ENCODE measurements at regions not wholly inside any gene's neighbourhood (a gene's known extent, or its start where the extent isn't known, plus 50 kb on each side); places are given as distances from the start of the nearest gene placed in this dataset.

DNA sequence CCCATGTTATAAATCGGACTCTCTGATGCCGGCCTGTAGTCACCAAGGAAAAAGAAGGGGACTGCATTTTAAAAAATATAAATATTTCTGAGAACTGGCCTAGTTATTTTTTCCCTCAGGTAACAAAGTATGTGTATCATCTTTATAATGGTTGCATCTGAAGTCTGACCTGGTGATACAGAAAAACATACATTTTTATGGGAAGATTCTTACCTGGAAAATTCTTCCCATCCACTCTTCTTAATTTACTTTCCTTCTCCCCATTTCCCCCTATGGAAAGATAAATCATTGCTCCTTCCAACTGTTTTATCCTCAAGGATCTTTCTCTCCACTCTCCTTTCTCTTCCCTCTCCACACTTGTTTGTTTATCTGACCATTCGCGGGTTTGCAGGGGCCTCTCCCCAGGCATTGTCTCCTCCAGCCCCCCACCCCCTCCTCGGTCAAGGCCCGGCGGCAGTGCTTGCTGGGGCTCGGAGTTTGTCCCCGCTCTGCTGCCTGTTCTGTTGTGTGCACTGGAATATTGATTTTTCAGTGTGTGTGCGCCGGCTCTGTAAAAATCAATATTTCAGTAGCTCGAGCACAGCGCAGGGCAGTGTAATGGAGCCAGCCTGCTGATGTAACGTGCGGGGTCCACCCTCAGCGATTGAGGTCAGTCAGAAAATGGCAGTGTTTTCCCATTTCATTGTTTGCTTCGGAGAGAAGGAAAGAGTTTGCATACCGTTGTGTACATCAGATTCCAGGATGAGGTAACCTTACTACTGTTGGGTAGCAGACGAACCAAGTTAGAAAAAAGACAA is 199.5 kb upstream of the NFE2L3 start:
- no peak for DNase-seq (ENCODE audit: low spot score)

DNA sequence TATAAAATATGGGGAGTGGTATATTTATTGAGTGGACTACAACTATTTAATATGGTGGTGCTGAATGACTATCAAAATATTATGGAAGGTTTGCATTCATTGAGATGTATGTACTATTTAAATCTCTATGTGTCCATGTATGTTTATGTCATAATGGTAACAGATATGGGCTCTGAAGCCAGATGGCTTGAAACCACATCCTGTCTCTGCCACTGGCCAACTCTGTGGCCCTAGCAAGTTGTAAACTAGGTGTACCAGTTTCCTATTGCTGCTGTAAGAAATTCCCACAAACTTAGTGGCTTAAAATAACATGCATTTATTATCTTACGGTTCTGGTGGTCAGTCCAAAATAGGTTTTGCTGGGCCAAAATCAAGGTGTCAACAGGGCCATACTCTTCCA is 198.1 kb upstream of the NFE2L3 start:
- no peak for DNase-seq (ENCODE audit: low spot score)

DNA sequence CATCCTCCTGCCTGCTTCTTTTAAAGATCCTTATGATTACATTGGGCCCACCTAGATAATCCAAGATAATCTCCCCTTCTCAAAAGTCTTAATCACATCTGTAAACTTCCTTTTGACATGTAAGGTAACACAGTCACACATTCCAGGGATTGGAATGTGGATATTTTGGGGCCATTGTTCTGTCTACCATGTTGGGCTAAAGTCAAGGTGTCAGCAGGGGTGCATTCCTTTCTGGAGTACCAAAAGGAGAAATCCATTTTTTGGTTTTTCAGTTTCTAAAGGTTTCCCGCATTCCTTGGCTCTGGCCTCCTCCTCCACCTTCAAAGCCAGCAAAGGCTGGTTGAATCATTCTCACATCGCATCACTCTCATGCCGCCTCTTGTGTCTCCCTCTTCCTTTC is 197.6 kb upstream of the NFE2L3 start:
- DNase-seq (ENCODE audit: low spot score), result no peak

DNA sequence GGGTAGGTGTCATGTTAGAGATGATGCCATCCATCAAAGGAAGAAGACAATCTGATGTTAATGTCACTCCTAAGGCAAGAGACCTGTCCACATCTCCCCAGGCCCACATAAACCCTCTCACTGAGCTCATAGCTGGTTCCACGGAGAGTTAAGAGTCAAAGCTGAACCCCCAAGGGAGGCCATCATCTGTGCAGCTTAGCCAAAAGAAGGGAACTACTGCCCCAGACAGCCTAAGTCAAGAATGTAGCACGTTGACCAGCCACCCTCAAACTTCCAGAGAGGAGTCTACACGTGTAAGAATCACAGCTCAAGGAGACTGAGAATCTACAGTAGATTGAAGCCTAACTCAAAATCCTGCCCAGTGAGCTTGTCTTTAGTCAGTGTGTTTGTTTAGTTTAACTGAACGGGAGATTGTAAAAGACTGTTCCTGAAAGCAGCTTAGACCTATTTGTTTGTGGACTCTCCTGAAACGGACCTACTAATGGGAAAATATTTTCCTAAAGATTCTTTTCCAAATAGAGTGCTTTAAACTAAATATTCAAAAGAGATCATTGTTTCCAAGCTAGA is 192.7 kb upstream of the NFE2L3 start:
- DNase-seq (ENCODE audit: low spot score), result no peak

DNA sequence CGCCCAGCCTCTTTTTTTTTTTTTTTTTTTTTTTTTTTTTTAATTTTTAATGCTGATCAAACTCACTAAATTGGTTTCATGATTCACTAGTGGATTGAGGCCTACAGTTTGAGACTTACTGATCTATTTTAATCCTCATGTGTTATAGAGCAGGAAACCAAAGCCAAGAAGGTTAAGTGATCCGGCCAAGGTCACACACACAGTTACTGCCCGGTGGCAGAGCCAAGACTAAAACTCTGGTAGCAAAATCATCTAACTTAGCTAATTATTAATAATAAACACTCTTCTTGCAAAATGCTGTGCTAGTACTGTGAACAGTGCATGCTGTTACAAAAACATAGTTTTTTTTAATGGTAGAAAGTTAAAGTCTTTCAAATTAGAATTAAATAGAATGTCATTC is 188.3 kb upstream of the NFE2L3 start:
- DNase-seq (ENCODE audit: low spot score), result no peak

DNA sequence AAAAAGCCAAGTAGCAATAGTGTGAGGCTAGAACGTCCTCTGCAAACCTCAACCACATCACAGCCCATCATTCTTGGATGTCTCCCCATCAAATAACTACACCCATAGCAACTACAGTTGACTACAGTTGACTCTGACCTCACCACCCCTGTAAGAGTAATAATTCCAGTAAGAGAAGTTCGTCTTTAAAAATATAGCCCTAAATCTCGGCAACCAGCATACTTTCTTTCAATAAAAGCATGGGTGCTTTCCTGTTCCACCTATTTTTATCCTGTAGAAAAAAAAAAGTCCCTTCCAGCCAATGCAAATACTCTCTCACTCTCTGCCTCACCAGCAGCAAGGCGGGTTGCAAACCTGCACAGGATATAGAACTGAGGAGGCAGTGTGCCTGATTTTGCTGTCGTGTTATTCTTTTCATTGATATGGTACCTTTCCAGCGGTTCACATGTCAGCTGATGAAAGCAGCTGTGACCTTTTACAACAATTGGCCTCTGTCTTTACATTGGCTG is 187.5 kb upstream of the NFE2L3 start:
- DNase-seq (ENCODE audit: low spot score), result no peak

DNA sequence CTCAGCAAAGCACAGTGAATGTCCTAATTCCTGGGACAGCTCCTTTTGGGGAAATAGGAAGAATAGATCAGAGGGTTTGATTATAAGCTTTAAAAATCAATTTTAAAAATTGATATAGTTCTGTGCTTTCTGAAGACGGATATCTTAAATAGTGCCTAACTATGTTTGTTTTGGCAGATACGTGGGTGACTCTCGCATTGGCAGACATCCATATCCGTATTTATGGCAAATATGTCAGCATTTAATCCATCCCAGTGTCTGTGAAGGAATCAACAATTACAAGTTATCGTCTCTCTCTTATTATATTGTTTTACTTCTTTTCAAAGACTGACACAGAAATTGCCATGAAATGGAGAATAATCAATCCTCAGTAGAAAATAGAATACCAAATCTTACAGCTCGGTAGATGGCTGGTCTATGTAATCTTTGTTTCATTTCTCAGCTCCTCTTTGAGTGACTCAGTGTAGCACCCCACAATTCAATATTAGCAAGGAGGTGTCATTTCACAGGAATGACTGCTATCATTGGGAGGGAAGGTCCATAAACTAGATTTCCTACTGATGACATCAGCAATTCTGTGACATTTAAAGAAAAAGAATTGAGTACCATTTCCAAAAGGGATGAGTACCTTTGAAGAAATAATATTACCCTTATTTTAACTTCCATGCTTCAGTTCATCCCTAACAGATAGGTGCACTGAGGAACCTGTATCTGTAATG is 186.4 kb upstream of the NFE2L3 start:
- no peak for DNase-seq (ENCODE audit: low spot score)

DNA sequence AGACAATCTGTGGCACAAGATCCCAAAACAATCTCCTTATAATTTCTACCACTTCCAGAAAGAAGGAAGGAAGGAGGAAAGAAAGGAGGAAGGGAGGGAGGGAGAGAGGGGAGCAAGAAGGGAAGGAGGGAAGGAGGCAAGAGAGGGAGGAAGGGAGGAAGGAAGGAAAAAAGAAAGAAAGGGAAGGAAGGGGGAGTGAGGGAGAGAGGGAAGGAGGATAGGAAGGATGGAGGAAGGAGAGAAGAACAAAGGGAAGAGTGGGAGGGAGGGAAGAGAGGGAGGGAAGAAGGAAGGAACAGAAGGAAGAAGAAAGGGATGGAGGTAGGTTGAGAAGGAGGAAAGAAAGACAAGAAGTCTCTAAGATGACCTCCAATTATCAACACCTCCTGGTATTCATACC is 185.5 kb upstream of the NFE2L3 start:
- no peak for DNase-seq (ENCODE audit: low spot score)

DNA sequence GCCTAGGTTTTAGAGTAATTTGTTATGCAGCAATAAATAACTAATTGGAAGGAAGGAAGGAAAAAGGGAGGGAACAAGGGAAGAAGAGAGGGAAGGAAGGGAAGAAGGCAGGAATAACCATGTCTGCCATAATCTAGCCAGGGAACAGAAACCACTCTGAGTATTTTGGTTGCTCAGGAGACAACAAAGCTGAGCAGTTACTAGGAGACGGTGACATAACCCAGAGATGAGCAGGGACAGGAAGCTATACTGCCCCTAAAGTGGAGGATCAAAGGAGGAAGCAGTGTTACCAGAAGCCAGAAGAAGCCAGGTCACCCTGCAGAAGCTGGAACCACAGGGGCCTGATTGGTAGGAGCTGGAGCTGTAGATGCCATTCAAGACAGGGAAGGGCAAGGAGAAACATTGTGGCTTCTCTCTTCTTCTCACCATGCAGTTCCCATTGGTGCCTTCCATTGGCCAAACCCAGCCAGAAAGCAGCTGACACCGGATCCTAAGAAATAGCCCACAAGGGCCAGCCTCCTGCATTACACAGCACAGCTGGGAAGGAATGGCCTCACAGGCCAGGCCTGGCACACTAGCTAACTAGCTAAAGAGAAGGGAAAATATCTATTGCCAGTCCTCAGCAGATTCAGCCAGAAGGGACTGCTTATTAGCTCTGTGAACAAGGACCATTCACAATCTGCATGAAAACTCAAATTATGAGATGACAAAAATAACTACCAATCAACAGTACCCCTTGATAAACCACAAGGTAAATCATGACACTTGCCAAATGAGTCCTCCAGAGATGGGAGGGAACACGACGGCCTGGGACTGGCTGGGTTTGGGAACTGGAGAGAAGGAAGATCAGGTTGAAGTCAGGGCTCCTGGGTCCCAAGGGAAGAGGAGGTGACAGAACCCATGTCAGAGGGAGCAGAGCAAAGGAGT is 184.5 kb upstream of the NFE2L3 start:
- no peak for DNase-seq (ENCODE audit: low spot score)

DNA sequence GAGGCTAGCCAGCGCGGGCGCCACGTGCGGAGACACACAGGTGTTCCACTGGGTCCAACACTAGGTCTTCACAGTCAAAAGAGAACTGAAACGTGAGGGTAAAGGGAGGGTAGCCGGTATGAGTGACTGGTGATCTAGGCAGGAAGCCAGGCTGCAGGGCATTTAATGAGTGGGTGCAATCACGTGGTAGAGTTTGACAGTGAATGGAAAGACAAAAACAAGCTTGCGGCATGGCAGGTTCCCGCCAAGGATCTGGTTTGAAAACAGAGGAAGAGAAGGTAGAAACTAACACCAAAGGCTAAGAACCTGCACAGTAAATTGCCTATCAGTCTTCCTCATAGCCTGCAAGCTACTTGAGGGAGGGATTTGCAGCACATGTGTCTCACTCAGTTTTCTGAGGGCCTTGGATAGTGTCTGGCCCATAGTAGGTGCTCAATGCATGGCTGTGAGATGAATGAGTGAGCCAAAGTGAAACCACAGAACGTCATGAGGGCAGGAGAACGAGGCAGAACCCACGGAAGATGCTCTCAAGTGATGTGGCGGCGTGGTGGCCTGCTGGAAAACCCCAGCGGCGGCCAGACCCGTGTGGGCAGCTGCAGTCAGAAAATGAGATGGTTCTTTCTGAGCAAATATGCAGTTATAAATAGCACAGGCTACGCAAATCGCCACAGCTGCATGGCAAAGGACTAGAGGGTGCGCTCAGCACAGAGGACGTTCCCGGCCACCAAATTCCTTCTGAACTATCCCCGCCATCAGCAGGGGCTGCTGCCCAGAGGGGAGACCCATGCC is 183.6 kb upstream of the NFE2L3 start:
- peak; percentile 13 for DNase-seq (ENCODE audit: low spot score)

DNA sequence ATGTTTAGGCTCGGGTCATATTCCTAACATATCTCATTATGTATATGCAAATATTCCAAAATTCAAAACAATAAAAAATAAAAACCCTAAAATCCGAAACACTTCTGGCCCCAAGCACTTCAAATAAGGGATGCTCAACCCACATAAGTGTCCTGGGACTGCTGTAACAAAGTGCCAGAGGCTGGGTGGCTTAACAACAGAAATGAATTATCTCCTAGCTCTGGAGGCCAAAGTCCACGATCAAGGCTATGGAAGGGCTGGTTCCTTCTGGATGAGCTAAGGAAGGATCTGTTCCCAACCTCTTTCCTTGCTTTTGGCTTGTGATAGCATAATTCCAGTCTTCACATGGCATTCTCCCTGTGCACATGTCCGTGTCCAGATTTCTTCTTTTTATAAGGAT is 181.6 kb upstream of the NFE2L3 start:
- no peak for DNase-seq (ENCODE audit: low spot score)

DNA sequence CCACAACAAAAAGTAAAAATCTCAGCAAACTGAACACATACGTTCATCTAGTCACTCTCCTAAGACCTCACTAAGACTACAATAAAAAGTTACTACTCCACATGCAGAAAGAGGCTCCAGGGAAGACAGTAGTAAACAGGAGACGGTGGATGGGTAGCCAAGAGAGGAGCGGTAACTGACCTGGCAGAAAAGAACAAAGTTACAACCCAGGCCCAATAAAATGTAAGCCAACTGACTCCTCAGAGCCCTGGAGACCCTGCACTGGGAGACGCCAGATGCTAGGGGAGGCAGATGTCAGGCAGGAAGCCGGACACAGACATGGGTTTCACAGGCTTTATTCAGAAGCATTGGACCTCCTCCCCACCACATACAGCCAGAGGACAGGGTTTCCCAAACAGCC is 181.1 kb upstream of the NFE2L3 start:
- DNase-seq (ENCODE audit: low spot score), result no peak

DNA sequence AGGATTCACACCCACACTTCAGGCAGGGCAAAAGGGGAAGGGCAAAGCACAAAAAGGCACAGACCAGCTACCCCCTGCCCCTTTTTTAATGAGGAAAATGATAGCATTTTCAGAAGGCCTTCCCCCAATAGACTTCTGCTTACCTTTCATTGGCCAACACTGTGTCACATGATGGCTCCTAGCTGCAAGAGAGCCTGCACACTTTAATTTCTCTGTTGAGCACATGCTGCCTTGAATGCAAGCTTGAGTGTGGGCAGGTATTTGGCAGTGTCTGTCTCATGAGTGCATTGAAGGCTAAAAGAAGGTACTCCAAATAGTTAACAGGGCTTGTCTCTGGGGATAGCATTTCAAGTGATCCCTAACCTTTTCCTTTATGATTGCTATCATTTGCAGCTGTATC is 175.4 kb upstream of the NFE2L3 start:
- DNase-seq (ENCODE audit: low spot score), result no peak

DNA sequence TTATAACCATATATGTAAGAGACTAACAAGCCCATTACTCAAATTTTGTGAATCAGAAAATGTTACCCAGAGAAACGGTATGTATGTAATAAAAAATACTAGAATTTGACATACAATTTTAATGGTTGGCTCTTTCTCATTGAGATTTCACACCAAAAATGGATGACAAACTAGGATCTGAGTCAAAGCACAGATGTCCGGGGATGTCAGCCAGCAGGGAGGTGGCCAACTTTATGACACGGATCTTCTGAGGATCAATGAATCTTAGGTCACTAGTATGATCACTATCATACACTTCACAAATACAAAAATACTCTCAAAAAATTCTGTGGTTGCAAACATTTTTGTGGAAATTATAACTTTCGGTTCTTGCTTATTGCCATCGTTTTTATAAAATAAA is 173.5 kb upstream of the NFE2L3 start:
- DNase-seq (ENCODE audit: low spot score), result no peak

DNA sequence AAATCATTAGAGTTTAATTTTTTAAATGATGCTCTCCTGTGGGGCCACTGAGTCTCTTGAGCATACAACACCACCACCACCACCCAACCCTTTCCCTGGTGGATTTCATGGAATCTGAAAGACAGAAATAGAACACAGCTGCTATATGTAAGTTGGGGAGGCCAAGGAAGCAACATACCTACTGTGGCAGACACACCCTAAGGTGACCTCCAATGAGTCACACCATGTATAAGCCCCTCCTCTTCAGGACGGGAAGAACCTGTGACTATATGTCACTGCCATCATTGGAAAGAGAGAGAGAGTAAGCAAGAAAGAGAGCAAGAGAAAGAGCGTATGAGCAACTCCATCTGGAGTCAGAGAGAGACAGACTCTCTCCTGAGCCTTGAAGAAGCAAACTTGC is 172.4 kb upstream of the NFE2L3 start:
- no peak for DNase-seq (ENCODE audit: low spot score)

DNA sequence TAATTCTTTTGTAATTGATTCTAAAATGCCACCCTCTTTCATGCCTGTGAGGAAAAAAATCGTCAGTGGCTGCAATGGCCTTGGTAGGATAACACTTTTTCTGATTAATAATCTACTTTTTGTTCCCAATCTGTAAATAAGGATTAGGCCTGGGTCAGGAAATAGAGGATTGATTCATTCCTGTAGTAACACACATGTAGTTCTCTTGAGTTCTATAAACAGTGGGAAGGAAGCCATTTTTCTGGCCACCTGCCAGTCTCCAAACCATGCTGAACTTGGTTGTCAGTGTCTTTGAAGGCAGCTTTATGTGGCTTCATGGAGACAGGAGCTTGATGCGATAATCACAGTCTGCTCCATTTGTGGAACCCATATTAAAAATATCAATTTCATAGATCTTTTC is 169.3 kb upstream of the NFE2L3 start:
- DNase-seq (ENCODE audit: low spot score), result no peak

DNA sequence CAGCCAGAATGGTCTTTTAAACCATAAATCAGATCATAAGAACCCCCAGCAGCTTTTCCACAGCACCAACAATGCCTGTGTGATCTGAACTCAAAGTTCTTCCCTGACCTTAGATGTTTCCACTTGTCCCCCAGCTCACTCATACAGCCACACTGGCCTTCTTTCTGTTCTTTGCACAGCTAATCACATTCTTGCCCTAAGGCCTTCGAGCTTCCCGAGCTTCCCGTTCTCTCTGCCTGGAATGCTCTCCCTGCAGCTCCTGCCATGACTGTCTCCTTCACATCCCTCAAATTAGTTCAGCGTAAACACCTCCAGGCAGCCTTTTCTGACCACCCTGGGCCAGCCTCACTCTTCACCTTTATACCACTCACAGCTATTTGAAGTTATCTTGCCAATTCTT is 166.8 kb upstream of the NFE2L3 start:
- DNase-seq (ENCODE audit: low spot score), result no peak

DNA sequence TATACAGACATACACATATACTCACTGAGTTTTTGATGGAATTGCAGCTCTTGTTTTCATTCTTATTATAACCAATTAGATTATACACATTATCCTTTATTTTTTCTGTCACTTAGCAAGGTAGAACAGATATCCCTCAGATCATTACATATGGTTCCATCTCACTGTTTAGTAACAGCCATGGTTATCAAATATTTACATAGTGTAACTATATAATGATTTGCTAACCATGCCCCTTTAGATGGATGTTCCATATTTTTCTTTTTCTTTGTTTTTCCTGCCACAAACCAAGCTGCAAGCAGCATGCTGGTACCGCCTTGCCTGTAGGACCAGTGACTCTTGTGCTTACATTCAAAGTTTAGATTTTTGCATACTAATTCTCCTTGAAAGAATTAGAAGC is 163.4 kb upstream of the NFE2L3 start:
- DNase-seq (ENCODE audit: low spot score), result no peak

DNA sequence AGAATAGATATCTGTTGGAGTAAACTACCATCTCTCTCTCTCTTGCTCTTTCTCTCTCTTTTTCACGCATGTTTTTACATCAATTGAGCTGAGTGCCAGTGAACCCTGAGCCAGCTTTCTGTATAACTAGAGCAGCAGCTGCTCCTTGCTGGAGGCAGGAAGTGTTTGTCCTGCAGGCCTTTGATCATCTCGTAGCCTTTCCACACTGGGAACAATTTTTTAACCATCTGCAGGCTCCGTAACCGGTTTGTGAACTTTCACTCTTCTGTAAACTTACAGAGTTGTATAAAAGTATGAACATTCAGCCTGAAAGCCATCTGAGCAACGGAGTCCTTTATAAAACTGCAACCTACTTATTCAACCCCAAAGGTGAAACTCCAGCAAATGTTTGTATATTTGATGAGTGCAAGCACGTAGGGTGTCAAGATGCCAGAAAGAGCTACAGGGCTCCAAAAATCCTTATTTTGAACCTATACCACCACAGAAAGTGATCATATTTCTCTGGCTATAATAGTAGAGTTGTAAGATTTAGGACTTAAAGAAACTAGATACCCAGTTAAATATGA is 162.8 kb upstream of the NFE2L3 start:
- DNase-seq (ENCODE audit: low spot score), result no peak

DNA sequence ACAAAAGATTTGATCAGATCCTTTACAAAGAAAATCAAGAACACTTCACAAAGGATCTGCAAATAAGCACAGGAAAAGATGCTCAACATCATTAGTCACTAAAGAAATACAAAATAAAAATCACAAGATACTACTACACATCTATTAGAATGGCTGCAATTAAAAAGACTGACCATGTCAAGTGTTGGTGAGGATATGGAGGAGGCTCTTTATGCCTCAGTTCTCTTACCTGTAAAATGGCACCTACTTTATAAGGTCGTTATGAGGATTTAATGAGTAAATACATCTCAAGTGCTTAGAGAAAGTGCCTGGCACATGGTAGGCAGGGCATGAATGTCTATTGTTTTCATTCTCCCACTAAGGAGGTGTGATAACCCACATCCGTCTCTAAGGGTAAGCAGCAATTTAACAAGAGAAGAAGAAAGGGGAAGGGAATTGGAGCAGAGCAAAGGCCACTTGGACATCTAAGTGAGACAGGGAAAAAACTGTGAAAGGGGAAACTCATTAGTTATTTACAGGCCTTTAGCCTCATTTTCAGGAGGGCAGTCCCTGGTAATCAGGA is 157.5 kb upstream of the NFE2L3 start:
- peak; percentile 4 for DNase-seq (ENCODE audit: low spot score)

DNA sequence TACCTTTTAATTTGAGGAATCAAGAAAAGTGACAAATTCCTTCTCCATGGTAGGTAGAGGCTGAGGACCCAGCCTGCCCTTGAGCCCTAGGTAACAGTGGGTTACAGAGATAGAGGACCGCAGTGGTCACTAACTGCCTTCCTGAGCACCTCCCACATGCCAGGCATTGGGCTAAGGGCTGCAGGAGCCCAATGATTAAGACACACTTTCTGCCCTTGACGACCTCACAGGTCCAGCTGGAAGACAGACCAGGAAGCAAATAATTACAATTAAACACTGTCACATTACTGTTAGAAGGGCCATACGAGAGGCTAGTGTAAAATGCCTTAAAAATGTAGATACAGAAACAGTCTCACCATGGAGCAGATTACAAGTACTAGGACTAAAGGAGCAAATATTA is 156.8 kb upstream of the NFE2L3 start:
- DNase-seq (ENCODE audit: low spot score), result no peak
